Islet of Langerhans (tissue), 1 donor: ENCODE measurements at regions not wholly inside any gene's neighbourhood (a gene's known extent, or its start where the extent isn't known, plus 50 kb on each side); places are given as distances from the start of the nearest gene placed in this dataset.
A peak's percentile ranks its signal among the peaks of the same experiment; 100 is the strongest.
"Not testable (repeated sequence)": the region's sequence is repeated elsewhere in the genome, so short reads cannot be mapped to it uniquely, and the experiment has no call there.

Experiments used
- FAIRE-seq: peaks from one replicate; lab custom pipeline; 2011; peaks lifted over from hg19 to GRCh38; lab: Jason Lieb, UNC

DNA sequence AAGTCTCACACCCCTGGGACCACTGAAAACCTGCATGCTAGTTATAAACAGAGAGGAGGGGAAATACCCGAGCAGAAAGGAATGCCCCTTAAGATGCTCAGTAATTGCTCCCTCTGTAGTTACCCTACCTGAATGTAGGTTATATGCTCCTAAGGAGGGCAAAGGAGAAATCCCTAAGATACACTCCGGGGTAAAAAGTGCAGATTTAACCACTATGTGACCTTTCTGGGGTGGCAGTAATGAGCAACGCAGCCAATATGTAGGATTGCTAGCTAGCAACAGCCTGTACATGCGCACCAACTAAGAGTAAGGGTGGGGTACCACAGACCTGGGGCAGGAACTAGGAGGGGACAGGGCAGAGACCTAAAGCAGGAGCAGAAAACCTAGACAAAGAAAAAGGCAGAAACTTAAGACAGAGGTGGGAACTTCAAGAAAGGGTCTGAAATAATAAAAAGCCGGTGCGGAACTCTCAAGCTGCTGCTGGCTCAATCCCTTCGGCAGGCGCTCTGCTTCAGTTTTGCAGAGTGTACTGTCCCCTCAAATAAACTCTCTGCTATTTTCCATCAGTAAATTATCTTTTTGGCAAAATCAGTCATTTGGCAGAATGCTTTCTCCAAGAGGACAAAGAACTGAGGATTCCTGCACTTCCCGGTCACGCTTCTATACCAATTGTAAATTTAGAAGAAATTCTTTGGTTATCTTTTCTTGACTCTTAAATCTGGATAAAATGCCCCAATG is 823.8 kb downstream of the CDH11 start:
- FAIRE-seq: no peak

DNA sequence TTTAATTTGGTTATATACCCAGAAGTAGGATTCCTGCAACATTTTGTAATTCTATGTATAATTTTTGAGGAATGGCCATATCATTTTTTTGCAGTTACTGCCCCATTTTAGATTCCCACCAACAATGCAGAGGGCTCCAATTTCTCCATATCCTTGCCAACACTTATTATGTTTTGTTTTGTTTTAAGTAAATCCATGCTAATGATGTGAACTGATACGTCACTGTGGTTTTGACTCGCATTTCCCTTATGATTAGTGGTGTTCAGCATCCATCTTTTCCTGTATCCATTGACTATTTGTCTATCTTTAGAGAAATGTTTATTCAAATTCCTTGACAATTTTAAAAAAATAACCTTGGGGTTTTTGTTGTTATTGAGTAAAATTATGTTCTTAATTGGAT is 826.4 kb downstream of the CDH11 start:
- FAIRE-seq: no peak

DNA sequence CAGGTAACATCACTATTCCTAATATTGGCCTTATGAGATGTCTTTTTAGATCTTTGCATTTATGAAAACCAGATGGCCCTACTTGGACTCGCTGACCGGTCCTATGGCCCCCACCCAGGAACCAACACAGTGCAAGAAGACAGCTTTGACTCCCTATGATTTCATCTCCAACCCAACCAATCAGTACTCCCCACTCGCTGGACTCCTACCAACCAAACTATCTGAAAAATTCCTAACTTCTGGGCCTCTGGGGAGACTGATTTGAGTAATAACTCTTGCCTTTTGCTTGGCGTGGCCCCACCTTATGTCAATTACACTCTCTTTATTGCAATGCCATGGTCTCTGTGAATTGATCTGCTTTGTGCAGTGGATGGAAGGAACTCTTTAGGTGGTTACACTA is 828.9 kb downstream of the CDH11 start:
- FAIRE-seq: no peak

DNA sequence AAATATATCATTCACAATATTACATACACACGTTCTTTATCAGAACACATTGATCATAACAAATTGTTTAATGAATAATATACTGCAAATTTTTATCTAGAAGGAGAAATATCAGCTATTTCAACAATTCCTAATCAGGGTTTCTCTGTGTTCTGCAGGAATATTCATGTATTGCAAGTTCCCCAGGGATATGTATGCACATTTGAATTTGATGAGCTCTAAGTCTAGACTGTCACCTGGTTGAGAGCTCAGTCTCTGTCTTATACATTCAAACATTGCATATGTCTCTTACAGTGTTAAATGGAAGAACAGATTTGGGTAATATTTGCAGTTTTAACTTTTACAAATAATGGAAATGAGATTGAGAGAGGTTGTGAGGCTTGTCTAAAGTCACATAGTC is 829.7 kb downstream of the CDH11 start:
- no peak for FAIRE-seq

DNA sequence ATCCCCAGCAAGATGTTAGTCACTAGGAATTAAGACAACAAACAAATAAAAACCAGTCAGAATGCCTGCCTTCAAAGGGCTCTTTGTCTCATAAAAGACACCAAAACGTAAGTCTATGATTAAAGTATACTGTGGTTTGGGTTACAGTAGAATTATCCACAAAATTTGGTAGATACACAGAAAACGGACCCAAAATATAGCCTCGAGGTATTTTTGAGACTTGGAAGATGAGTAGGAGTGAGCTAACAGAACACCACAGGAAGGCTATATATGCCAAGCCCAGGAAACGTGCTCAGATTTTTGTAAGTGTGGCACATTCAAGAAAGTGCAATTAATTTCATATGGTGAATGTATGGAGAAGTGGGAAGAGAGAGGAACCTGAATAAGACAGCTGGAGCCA is 831.4 kb downstream of the CDH11 start:
- no peak for FAIRE-seq

DNA sequence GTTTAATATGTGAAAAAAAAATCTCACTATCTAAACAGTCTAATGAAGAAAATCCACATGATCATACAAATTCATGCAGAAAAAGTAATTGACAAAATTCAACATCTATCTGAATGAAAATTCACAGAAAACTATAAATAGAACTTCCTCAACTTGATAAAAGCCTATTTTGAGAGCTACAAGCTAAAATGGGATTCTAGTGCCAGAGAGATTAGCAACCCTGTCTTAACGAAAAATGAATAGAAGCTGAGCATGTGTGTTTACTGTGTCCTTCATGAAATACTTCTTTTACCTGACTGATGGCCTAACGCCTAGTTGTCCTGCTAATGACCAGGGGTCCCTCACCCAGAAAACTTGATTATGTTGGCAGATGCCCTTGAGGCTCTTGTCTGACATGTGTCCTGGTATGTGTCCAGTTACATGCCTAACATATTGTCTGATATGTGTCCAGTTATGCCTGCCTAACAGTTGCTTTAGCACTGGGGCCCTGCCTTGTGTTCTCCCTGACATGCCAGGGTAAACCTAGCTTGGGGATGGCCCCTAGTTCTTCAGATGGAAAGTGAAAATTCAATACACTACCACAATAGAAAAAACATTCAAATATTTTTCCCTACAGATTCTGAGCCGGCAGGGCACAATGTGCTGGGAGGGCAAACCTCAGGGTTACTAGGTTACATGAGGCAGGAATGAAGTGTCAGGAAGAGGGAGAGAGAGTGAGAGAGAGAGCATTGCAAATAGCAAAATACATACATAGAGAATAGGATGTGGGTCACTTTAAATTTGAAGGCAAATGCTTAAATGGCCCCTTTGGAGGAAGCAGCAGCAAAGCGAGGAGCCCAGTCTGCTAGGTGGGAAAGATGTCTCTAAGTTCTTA is 834.0 kb downstream of the CDH11 start:
- FAIRE-seq: peak; percentile 92

DNA sequence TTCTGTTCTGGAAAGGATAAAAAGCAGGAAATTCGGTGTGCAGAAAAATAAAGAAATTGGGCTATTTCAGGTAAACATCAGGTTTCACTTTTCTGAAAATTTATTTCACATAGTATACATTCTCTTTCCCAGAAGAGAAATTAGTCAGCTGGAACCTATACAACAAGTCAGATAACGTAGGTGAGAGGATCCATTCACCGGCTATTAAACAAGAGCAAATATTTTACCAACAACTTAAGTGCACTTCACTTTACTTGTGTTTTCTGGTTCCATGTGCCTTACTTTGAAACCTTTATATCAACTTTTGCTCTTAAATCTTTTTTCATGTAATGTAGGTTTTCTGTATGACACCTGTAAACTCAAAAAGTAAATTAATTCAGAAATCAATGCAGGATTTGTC is 839.7 kb downstream of the CDH11 start:
- FAIRE-seq: no peak

DNA sequence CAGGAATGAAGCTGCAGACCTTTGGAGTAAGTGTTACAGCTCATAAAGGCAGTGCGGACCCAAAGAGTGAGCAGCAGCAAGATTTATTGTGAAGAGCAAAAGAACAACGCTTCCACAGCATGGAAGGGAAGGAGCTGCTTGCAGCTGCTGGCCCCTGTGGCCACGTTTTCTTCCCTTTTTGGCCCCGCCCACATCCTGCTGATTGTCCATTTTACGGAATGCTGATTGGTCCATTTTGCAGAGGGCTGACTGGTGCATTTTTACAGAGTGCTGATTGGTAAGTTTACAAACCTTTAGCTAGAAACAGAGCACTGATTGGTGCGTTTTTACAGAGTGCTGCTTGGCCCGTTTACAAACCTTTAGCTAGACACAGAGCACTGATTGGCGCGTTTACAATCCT is 841.5 kb downstream of the CDH11 start:
- FAIRE-seq: no peak

DNA sequence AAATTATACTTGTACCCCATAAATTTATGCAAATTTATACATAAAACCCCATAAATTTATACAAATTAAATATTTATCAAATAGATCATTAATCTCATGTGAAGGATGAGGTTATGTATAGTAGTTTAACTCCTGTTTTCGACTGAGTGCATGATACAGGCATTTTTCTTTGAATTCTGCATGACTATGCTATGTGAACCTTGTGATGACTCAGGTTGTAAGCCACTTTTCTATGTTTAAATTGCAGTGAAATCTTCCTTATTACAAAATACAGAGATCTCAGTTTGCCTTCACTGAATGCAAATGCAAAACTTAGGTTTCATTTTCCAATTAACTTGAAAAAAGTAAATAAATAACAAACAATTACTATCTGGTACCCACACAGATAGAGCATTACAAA is 843.7 kb downstream of the CDH11 start:
- peak; percentile 60 for FAIRE-seq

DNA sequence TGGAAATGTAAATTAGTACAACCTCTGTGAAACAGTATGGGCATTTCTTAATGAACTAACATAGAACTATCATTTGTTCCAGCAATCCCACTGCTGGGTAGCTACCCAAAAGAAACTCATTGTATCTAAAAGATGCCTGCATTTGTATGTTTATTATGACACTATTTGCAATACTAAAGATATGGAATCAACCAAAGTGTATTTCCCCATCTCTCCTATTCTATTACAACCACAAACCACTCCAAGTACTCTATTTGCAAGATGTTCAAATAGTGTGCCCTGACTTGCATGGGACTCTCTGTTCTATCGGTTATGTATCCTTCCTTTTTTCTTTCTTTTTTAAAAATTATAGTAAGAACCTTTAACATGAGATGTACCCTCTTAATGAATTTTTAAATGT is 845.2 kb downstream of the CDH11 start:
- FAIRE-seq: no peak

DNA sequence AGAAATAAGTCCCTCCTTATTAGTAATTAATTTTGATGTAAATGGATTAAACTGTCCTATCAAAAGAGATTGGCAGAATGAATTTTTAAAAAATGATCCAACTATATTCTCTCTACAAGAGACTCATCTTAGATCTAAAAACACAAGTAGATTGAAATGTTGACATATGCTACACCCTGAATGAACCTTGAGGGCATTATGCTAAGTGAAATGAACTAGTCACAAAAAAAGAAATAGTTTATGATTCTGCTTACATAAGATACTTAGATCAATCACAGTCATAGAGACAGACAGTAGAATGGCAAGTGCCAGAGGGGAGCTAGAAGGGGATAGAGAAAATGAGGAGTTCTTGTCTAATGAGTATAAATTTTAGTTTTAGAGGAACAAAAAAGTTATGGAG is 849.8 kb downstream of the CDH11 start:
- FAIRE-seq: no peak

DNA sequence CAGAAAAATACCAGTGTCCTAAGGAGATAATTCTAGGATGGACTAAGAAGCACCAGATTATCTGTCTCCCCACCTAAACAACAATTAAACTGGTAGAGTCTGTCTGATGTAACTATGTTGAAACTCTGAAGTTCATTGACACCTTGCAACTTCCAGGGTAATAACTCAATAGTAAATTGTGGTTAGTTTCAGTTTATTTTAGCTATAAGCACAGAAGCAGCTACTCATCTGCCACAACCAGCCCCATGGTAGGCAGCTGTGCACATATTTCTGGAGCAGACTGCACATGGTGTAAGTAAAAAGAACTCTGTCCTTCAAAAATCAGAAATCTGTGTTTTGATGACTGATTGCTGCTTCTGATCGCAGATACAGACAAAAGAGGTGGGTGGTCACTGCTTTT is 852.1 kb downstream of the CDH11 start:
- FAIRE-seq: no peak

DNA sequence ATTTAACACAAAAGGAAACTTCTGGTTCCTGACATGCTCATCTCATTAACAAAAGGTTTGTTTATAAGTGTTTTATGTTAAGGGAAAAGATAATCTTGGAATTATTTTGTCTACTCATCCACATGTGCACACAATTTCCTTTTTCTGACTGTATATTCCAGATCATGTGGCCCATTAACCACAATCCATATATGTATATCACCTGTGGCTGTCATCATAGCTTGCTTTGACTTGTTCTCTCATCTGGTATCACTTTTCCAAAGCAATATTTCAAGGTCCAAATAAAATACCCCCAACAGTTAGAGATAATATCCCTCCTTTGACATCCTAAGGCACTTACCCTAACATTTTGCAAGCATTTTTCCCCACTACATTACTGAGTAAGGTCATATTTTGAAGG is 856.1 kb downstream of the CDH11 start:
- no peak for FAIRE-seq

DNA sequence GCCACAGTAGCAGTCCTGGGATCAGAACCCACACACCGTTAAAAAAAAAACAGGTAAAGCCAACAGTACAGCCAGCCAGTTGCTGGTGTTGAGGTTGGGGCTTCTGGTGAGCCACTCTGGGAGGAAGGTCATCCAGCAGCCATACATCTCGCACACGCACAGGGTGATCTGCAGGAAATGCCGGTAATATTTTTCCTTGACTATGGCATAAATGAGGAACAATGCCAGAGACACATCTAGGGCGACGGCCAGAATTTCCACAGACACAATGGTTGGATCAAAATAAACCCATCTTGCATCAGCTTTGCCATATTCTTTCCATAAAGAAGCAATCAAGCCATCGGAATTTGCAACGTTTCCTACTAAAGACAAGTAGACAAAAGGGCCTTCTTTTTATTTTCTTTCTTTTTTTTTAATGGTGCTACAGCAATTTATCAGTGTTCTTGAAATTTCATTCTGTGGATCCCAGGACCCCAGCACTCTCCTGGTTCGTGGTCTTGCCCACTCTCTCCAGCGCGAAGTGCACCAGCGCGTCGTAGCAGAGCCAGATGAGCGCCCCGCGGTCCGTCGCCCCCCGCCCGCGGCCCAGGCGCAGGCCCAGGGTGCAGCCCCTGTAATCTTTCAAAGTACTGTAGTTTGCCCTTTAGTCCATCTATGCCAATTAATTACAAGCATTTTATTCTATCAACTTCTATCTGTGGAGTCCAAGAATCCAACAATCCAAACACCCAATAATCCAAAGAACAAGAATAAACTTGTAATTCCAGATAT is 861.0 kb downstream of the CDH11 start:
- not testable (repeated sequence) for FAIRE-seq

DNA sequence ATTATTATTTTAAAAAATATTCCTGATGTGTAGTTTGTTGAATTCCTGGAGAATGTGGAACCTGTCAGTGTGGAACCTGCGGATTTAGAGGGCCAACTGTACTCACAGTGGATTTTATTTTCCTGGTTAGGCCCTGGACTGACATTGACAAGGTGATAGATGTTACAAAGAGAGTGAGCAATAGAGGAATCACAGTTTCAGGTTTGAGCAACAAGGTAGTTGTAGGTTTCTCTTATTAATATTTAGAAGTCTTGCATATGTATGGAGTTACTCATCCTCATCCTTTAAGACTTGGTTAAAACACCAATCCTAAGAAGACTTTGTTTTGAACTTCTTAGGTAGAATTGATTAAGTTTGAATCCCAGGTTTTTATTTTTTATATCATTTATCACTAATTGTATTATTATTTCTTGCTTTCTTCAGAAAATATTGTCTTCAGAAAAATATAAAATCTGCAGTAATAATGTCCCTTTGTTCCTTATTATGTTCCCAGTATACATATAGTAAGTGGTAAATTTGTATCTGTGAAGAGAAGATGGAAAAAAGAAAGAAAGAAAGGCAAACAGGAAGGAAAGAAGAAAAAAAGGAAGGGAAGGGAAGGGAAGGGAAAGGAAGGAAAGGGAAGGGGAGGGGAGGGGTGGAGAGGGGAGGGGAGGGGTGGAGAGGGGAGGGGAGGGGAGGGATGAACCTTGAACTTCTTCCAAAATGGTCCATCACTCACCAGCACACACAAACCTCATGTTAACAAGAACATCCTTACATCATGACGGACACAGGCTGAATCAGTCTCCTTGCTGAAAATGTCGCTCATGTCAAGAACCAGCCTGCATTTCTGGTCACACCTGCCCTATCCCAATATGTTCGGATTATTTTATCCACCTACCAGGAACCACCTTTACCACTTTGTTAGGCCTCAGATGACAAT is 867.2 kb downstream of the CDH11 start:
- FAIRE-seq: no peak

DNA sequence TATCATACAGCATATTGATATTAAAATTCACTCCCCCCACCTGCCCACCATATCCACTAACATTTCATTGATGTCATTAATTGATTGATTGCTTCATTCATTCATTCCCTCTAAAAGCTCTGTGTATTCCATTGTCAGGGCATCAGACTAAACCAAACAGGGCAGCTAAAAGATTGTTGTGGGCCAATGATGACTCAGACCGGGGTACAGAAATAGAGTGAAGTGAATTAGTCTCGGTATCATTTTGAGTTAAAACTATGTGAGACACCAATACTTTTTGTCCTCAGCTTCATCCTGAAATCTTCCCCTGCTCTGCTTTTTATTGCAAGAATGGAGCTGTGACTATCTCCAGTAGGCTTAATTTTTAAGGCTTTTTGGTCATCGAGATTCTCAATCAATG is 868.3 kb downstream of the CDH11 start:
- FAIRE-seq: no peak

DNA sequence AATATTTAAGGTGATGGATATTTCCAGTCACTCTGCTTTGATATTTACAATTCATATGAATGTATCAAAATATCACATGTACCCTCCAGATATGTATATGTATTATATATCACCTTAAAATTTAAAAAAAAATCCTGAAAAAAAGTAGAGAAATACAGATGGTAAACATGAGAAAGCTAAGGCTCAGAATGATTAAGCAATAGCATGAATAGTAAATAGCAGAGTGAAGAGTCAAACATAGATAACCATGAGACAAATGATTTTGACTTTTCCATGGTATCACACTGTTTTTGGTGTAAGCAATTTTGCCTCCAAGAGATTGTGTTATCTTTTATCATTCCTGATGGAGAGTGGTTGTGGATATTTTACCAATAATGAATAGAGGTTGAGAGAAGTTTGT is 868.8 kb downstream of the CDH11 start:
- no peak for FAIRE-seq

DNA sequence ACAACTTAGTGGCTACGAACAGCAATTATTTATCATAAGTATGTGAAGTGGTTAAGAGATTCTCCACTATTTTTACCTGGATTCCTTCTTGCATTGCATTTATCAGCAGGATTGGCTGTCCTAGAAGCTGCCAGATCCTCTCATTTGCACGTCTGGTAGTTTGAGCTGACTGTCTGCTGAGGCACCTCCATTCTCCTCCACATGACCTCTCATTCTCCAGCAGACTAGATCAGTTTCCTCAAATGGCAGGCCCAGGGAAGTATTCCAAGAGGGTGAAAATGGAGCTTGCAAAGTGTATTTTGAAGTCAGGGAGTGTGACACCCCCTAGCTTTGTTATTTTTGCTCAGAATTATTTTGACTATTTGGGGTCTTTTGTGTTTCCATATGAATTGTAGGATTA is 870.1 kb downstream of the CDH11 start:
- no peak for FAIRE-seq

DNA sequence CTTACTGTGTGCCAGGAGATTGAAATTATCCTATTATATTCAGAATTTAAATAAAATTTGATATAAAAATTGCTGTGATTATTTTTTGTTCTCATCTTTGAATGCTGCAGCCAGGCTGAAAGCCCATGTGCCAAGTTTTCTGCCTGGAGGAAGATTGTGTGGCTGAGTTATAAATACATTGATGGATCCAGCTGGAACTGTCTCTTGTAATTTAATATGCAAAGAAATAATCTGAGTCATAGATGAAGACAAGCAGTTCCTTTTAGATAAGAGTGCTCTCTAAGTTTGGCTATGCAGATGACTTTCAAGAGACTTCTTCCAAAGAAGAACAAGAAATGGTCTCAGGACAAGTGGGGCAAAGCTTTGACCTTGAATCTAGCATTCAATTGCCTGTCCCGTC is 871.0 kb downstream of the CDH11 start:
- no peak for FAIRE-seq

DNA sequence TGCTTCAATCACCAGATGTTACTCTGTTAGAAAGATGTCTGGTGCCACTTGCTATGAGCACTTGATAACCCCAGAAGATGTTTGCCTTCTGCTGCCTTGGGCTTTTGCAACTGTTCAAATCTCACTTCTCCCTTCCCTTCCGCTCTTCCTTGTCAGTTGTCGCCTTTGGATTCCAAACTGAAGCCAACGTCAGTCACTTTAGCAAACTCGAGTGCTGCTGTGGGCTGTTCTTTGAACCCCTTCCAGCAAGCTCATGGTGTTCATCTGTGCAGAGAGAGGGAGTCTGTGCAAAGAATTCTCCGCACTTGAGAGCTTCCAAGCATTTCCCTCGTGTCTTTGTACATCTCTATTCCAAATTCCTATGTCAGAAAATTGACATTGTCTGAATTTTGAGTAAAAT is 879.4 kb downstream of the CDH11 start:
- no peak for FAIRE-seq

DNA sequence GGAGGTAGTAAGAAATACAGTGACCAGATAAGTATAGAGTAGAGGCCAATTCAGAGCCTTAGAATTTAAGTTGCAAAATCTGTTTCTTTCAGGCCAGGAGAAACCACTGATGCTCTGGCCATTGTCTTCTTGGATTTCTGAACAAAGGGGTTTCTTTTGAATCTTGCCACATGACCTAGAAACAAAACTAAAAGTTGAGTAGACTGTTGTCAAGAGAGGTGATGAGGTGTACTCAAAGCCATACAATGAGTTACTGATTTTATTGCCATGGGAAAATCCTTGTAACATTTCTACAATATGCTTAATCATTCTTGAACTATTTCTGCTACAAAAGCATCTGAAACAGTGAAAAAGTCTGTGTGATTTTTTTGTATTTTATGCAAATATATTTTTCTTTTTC is 881.3 kb downstream of the CDH11 start:
- FAIRE-seq: no peak

DNA sequence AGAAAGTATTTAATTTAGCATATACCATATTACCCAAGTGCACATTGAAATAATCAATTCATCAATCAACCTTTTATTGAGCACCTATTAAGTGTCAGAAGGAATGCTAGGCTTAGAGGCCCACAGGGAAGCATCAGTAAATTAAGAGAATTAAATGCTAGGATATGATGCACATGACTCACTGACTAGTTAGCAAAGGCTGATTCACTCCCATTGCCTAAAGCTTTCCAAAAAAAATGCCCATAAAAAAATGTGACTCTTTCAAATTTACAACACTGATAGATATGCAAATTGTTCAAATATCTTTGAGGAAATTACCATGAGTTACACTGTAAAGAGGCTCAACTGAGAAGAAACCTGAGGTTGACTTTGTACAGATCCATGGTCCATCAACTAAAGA is 883.3 kb downstream of the CDH11 start:
- FAIRE-seq: no peak
